ENCODE measurements at regions not wholly inside any gene's neighbourhood (a gene's known extent, or its start where the extent isn't known, plus 50 kb on each side); places are given as distances from the start of the nearest gene placed in this dataset.

DNA sequence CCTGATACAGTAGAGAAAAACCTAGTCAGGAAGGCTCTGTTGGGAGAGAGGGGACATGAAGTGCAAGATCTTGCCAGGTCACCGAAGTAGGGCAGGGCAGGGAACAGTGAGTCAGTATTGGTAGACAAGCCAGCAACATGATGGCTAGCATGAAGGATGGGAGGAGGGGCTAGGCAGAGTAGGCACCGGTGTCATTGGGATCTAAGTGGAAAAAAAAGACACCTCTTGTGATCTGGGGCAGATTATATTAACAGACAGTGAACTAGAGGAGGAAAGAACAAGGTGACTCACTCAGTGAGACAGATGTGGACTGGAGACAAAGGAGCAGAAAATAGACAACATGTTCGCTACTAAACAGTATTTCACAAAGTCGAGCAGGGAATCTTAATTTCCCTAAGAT lies 149.2 kb upstream of the SLC24A5 start:
- Histone ChIP-seq H3K9me3 (ENCODE audit: low read length) (no peaks in the 10 kb centered on the region), H3K27ac (ENCODE audit: low read length) (no peak overlapping the region), H3K79me2 (replicated peaks; ENCODE audit: insufficient read depth, low read length) (no peaks in the 10 kb centered on the region), H3F3A (ENCODE audit: insufficient read depth, low read length, poor library complexity, severe bottlenecking) (no peaks in the 10 kb centered on the region), H3K36me3 (ENCODE audit: insufficient read depth, low read length) (no peaks in the 10 kb centered on the region), H3K4me2 (ENCODE audit: low read length) (no peak overlapping the region), H3K27me3 (ENCODE audit: insufficient read depth, low read depth, low read length) (no peaks in the 10 kb centered on the region), H4K20me1 (ENCODE audit: insufficient read depth) (no peaks in the 10 kb centered on the region), H3K9ac (ENCODE audit: low read length) (no peak overlapping the region), H3K4me3 (ENCODE audit: low read length) (no peak overlapping the region), H3K9me2 (ENCODE audit: insufficient read depth, low read length) (no peaks in the 10 kb centered on the region), H2AFZ (ENCODE audit: low read depth, low read length) (no peak overlapping the region)
- no peak for TF ChIP-seq EZH2 (IDR thresholded peaks at IDR 0.05; ENCODE audit: borderline replicate concordance, insufficient read depth, low read length, poor library complexity, severe bottlenecking)
- TF ChIP-seq EP300 (conservative IDR thresholded peaks at IDR 0.05; ENCODE audit: poor library complexity, severe bottlenecking), result no peak
- TF ChIP-seq SMC3 (conservative IDR thresholded peaks at IDR 0.05; ENCODE audit: poor library complexity), result no peak
- no peak for TF ChIP-seq REST (IDR thresholded peaks at IDR 0.05; ENCODE audit: borderline replicate concordance)
- TF ChIP-seq CTCF (IDR thresholded peaks at IDR 0.05; ENCODE audit: poor library complexity, severe bottlenecking), result no peak
- no peak for TF ChIP-seq RAD21 (conservative IDR thresholded peaks at IDR 0.05)
- no peak for TF ChIP-seq TAF1 (IDR thresholded peaks at IDR 0.05; ENCODE audit: low read depth)
- TF ChIP-seq POLR2AphosphoS5 (IDR thresholded peaks at IDR 0.05), result no peak
- TF ChIP-seq MXI1 (conservative IDR thresholded peaks at IDR 0.05; ENCODE audit: poor library complexity, severe bottlenecking), result no peak

GRCh38 chr15:47972738-47973137 lies 148.1 kb upstream of the SLC24A5 start:
- Histone ChIP-seq H3K4me3 (ENCODE audit: low read length) (no peak overlapping the region), H3K79me2 (replicated peaks; ENCODE audit: insufficient read depth, low read length) (no peaks in the 10 kb centered on the region), H4K20me1 (ENCODE audit: insufficient read depth) (no peaks in the 10 kb centered on the region), H3K4me2 (ENCODE audit: low read length) (no peak overlapping the region), H3K36me3 (ENCODE audit: insufficient read depth, low read length) (no peaks in the 10 kb centered on the region), H3K9me2 (ENCODE audit: insufficient read depth, low read length) (no peaks in the 10 kb centered on the region), H3K27me3 (ENCODE audit: insufficient read depth, low read depth, low read length) (no peaks in the 10 kb centered on the region), H3K9ac (ENCODE audit: low read length) (no peak overlapping the region), H3K27ac (ENCODE audit: low read length) (no peak overlapping the region), H3F3A (ENCODE audit: insufficient read depth, low read length, poor library complexity, severe bottlenecking) (no peaks in the 10 kb centered on the region), H3K9me3 (ENCODE audit: low read length) (no peaks in the 10 kb centered on the region), H2AFZ (ENCODE audit: low read depth, low read length) (no peak overlapping the region)
- TF ChIP-seq EP300 (conservative IDR thresholded peaks at IDR 0.05; ENCODE audit: poor library complexity, severe bottlenecking) (no peak), EZH2 (IDR thresholded peaks at IDR 0.05; ENCODE audit: borderline replicate concordance, insufficient read depth, low read length, poor library complexity, severe bottlenecking) (no peak), MXI1 (conservative IDR thresholded peaks at IDR 0.05; ENCODE audit: poor library complexity, severe bottlenecking) (no peak), TAF1 (IDR thresholded peaks at IDR 0.05; ENCODE audit: low read depth) (no peak), SMC3 (conservative IDR thresholded peaks at IDR 0.05; ENCODE audit: poor library complexity) (no peak), REST (IDR thresholded peaks at IDR 0.05; ENCODE audit: borderline replicate concordance) (no peak), CTCF (IDR thresholded peaks at IDR 0.05; ENCODE audit: poor library complexity, severe bottlenecking) (no peak)
